Neural progenitor cell (in vitro differentiated cells): ENCODE measurements at regions not wholly inside any gene's neighbourhood (a gene's known extent, or its start where the extent isn't known, plus 50 kb on each side); places are given as distances from the start of the nearest gene placed in this dataset.

Experiments used
- CTCF ChIP-seq: fragments of 200-600 bp; sonication (generic); IDR thresholded peaks from 2 replicates; pipeline ENCODE4 v1.5.1; 2017; ENCODE audit warnings: antibody characterized with exemption, mild to moderate bottlenecking
- EZH2 ChIP-seq: fragments of 200-600 bp; sonication (generic); IDR thresholded peaks from 2 replicates; pipeline ENCODE4 v1.6.1; 2017; ENCODE audit warnings: antibody characterized with exemption, mild to moderate bottlenecking, moderate library complexity
- EZH2phosphoT487 ChIP-seq: fragments of 200-600 bp; sonication (generic); IDR thresholded peaks from 2 replicates; pipeline ENCODE4 v1.6.1; 2017; ENCODE audit warnings: antibody characterized with exemption

GRCh38 chr12:69066492-69067373, 133.8 kb upstream of the CPM start:
- TF ChIP-seq CTCF (no peak), EZH2phosphoT487 (no peak), EZH2 (no peak)
